ENCODE measurements at regions not wholly inside any gene's neighbourhood (a gene's known extent, or its start where the extent isn't known, plus 50 kb on each side); places are given as distances from the start of the nearest gene placed in this dataset.

DNA sequence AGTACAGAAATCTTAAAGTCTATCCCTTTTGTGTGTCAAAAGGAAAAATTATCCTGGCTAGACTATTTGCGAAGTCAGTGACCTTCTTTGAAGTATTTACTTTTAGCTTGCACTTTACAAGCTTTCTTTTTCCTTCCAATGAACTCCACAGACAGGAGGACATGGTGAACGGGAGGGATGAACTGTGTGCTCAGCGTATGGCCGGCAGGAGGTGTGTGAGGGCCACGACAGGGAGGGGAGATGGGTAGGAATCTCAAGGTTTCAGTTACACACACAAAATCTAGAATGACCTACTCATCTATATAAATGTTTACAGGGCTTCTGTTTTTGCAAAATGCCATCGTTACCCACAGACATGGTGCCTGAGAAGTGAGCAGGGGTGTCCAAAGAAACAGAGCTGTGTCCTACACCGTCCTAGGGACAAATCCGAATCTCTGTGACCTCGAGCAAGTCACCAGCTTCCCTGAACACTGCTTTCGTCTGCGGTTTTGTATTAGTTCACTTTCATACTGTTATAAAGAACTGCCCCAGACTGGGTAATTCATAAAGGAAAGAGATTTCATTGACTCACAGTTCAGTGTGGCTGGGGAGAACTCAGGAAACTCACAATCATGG is 537.2 kb downstream of the LIG4 start:
- no peak overlapping the region for H3K4me3 ChIP-seq
- H3K4me1 ChIP-seq: no peaks in the 10 kb centered on the region
- no peaks in the 10 kb centered on the region for H3K36me3 ChIP-seq
- intact Hi-C loops (cut with DNase I; ENCODE audit: low total_unique reads): no loop called here
- DNase-seq: no peak
- no peak for TF ChIP-seq POLR2A (IDR thresholded peaks at IDR 0.05)
- TF ChIP-seq, protein P1, sequence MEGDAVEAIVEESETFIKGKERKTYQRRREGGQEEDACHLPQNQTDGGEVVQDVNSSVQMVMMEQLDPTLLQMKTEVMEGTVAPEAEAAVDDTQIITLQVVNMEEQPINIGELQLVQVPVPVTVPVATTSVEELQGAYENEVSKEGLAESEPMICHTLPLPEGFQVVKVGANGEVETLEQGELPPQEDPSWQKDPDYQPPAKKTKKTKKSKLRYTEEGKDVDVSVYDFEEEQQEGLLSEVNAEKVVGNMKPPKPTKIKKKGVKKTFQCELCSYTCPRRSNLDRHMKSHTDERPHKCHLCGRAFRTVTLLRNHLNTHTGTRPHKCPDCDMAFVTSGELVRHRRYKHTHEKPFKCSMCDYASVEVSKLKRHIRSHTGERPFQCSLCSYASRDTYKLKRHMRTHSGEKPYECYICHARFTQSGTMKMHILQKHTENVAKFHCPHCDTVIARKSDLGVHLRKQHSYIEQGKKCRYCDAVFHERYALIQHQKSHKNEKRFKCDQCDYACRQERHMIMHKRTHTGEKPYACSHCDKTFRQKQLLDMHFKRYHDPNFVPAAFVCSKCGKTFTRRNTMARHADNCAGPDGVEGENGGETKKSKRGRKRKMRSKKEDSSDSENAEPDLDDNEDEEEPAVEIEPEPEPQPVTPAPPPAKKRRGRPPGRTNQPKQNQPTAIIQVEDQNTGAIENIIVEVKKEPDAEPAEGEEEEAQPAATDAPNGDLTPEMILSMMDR (IDR thresholded peaks at IDR 0.05): no peak
- H3K9me3 ChIP-seq: no peaks in the 10 kb centered on the region
- H3K27ac ChIP-seq: no peak overlapping the region
- no peaks in the 10 kb centered on the region for H3K27me3 ChIP-seq

DNA sequence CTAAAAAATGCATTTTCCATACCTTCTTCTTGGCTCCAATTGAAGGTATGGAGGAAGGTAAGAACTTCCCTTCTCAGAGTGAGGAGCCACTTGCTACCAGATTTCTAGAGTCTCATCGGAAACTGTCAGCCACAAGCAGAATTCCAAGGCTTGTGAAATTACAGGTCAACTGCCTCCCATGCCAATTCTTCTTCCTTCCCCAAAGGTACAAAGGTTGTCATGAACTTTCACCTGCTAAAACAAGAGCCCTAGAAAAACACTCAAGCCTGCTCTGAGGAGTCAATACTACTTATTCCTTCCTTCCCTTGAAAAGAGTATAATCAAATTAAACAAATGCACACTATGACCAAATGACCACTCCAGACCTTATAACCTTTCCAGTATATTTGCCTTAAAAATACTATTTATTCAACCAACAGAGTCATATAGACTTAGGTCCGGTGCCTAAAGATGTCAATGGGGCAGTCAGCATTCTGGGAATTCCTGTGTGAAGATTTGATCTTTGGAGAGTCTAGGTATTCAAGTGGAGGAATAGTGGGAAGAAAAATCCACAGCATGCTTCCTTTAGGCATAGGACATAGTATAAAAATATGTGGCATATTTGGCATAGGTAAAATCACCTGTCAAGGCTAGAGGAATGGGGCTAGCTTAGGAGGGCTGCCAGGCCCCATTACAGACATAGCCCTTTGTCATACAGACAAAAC is 539.3 kb downstream of the LIG4 start:
- H3K27me3 ChIP-seq: no peaks in the 10 kb centered on the region
- intact Hi-C loops (cut with DNase I; ENCODE audit: low total_unique reads): no loop called here
- DNase-seq: no peak
- no peak overlapping the region for H3K27ac ChIP-seq
- no peak for TF ChIP-seq POLR2A (IDR thresholded peaks at IDR 0.05)
- TF ChIP-seq, protein P1 (IDR thresholded peaks at IDR 0.05): no peak
- no peaks in the 10 kb centered on the region for H3K36me3 ChIP-seq
- H3K4me3 ChIP-seq: no peak overlapping the region
- no peaks in the 10 kb centered on the region for H3K4me1 ChIP-seq
- H3K9me3 ChIP-seq: no peaks in the 10 kb centered on the region

DNA sequence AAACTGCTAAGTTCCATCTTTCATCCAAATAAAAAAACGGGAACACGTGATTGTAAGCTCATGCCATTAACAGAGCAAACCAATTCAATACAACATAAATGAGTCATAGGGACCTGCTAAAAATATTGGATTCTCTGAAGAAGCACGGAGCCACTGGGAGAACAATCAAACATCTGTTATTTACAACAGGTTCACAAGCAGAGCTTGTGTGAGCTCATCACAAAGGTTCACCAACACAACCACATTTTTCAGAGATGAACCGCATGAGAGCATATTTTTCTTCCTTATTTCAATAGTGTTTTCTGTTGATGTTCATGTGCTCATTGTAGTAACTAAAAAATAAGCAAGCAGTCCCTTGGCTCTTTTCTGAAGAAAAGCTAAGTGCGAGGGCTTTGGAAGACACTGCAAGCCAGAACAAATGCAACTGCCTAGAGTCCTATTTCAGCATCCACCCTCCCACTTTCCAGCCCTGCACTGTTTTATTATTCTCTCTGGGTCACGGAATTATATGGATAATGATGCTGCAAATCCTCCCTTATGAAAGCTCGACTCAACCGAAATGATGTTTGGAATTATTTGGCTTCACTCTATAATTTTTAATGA is 545.8 kb downstream of the LIG4 start:
- Histone ChIP-seq H3K27me3 (no peaks in the 10 kb centered on the region), H3K4me3 (no peak overlapping the region), H3K4me1 (no peaks in the 10 kb centered on the region), H3K9me3 (no peaks in the 10 kb centered on the region), H3K36me3 (no peaks in the 10 kb centered on the region), H3K27ac (no peak overlapping the region)
- TF ChIP-seq, protein P1 (IDR thresholded peaks at IDR 0.05): no peak
- TF ChIP-seq POLR2A (IDR thresholded peaks at IDR 0.05): no peak
- DNase-seq: no peak
- intact Hi-C loops (cut with DNase I; ENCODE audit: low total_unique reads): no loop called here

DNA sequence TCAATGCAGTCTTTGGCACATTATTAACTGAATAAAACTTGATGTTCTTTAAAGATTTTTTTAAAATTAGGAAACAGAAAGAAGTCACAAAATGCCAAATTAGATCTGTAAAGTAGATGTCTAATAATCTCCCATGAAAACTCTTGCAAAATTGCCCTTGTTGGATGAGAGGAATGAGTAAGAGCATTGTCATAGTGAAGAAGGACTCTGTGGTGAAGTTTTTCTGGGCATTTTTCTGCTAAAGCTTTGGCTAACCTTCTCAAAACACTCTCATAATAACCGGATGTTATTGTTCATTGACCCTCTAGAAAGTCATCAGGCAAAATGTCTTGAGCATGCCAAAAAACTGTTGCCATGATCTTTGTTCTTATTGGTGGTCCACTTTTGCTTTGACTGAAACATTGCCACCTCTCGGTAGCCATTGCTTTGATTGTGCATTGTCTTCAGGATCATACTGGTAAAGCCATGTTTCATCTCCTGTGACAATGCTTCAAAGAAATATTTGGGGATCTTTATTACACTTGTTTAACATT is 549.3 kb downstream of the LIG4 start:
- DNase-seq: no peak
- Histone ChIP-seq H3K36me3 (no peaks in the 10 kb centered on the region), H3K9me3 (no peaks in the 10 kb centered on the region), H3K4me1 (no peaks in the 10 kb centered on the region), H3K27ac (no peak overlapping the region), H3K4me3 (no peak overlapping the region), H3K27me3 (no peaks in the 10 kb centered on the region)
- intact Hi-C loops (cut with DNase I; ENCODE audit: low total_unique reads): no loop called here
- TF ChIP-seq, protein P1 (IDR thresholded peaks at IDR 0.05): no peak
- no peak for TF ChIP-seq POLR2A (IDR thresholded peaks at IDR 0.05)
